Dendritic cell treated with granulocyte-macrophage colony-stimulating factor and Interleukin-4, amounts not matched to agents 40 ng/mL and 50 ng/mL, for 4 days (primary cell): ENCODE measurements at regions not wholly inside any gene's neighbourhood (a gene's known extent, or its start where the extent isn't known, plus 50 kb on each side); places are given as distances from the start of the nearest gene placed in this dataset.
"Not testable (repeated sequence)": the region's sequence is repeated elsewhere in the genome, so short reads cannot be mapped to it uniquely, and the experiment has no call there.

Experiments used
- H3K27ac Mint-ChIP-seq: one replicate; pipeline ENCODE4 v1.8.0; 2022; ENCODE audit warnings: mild to moderate bottlenecking, mixed read lengths
- H3K27me3 Mint-ChIP-seq: one replicate; pipeline ENCODE4 v1.8.0; 2022; ENCODE audit warnings: mild to moderate bottlenecking, mixed read lengths
- H3K36me3 Mint-ChIP-seq: one replicate; pipeline ENCODE4 v1.8.0; 2022; ENCODE audit warnings: low read depth, mixed read lengths
- H3K4me1 Mint-ChIP-seq: one replicate; pipeline ENCODE4 v1.8.0; 2022; ENCODE audit warnings: low read depth, mixed read lengths
- H3K4me3 Mint-ChIP-seq: one replicate; pipeline ENCODE4 v1.8.0; 2022; ENCODE audit warnings: mild to moderate bottlenecking, moderate library complexity, mixed read lengths
- H3K9me3 Mint-ChIP-seq: one replicate; pipeline ENCODE4 v1.8.0; 2022; ENCODE audit warnings: mixed read lengths
- intact Hi-C: fragments of 100-400 bp; cut with micrococcal nuclease; formaldehyde crosslinking; loops from one replicate; pipeline ENCODE4 v1.15.0; 2022

- H3K27ac Mint-ChIP-seq, H3K9me3 Mint-ChIP-seq, H3K4me3 Mint-ChIP-seq, intact Hi-C loops, H3K4me1 Mint-ChIP-seq, H3K27me3 Mint-ChIP-seq: not testable (repeated sequence)
- peaks cover 14% of the 10 kb centered on the region for H3K36me3 Mint-ChIP-seq
Observed at GRCh38 chr12:9295872-9296271, 87.7 kb upstream of the PZP start.

GRCh38 chr12:9294072-9294620 lies 86.0 kb upstream of the PZP start:
- H3K9me3 Mint-ChIP-seq, H3K4me1 Mint-ChIP-seq, intact Hi-C loops, H3K27me3 Mint-ChIP-seq, H3K4me3 Mint-ChIP-seq, H3K27ac Mint-ChIP-seq: not testable (repeated sequence)
- peaks cover 14% of the 10 kb centered on the region for H3K36me3 Mint-ChIP-seq

GRCh38 chr12:9293391-9293790 lies 85.2 kb upstream of the PZP start:
- intact Hi-C loops, H3K27me3 Mint-ChIP-seq, H3K4me1 Mint-ChIP-seq, H3K4me3 Mint-ChIP-seq, H3K9me3 Mint-ChIP-seq, H3K27ac Mint-ChIP-seq, H3K36me3 Mint-ChIP-seq: not testable (repeated sequence)

GRCh38 chr12:9289984-9290383 lies 81.8 kb upstream of the PZP start:
- H3K27ac Mint-ChIP-seq, intact Hi-C loops, H3K4me1 Mint-ChIP-seq: not testable (repeated sequence)

GRCh38 chr12:9284724-9285123 lies 76.5 kb upstream of the PZP start:
- H3K27me3 Mint-ChIP-seq, H3K27ac Mint-ChIP-seq, H3K36me3 Mint-ChIP-seq, H3K4me1 Mint-ChIP-seq, H3K9me3 Mint-ChIP-seq, intact Hi-C loops: not testable (repeated sequence)
- peak overlapping the region; percentile 89 for H3K4me3 Mint-ChIP-seq

More at GRCh38 chr12:9289984-9290383, 81.8 kb upstream of the PZP start:
- H3K36me3 Mint-ChIP-seq, H3K9me3 Mint-ChIP-seq, H3K27me3 Mint-ChIP-seq, H3K4me3 Mint-ChIP-seq: not testable (repeated sequence)

GRCh38 chr12:9284197-9284596 lies 76.0 kb upstream of the PZP start:
- H3K9me3 Mint-ChIP-seq, intact Hi-C loops, H3K36me3 Mint-ChIP-seq, H3K4me1 Mint-ChIP-seq, H3K27me3 Mint-ChIP-seq: not testable (repeated sequence)
- Mint-ChIP-seq H3K27ac (peak overlapping the region; percentile 89), H3K4me3 (peak overlapping the region; percentile 89)

- intact Hi-C loops, H3K27me3 Mint-ChIP-seq, H3K4me1 Mint-ChIP-seq, H3K9me3 Mint-ChIP-seq, H3K36me3 Mint-ChIP-seq: not testable (repeated sequence)
- H3K27ac Mint-ChIP-seq = peak overlapping the region; percentile 89
- peak overlapping the region; percentile 89 for H3K4me3 Mint-ChIP-seq
Observed at GRCh38 chr12:9283346-9284095, 75.3 kb upstream of the PZP start.

- no peak overlapping the region for H3K4me3 Mint-ChIP-seq
- no peak overlapping the region for H3K27ac Mint-ChIP-seq
- no peaks in the 10 kb centered on the region for H3K36me3 Mint-ChIP-seq
- intact Hi-C loops = no loop called here
- H3K4me1 Mint-ChIP-seq = peaks cover 10% of the 10 kb centered on the region
- H3K27me3 Mint-ChIP-seq = peaks cover 3% of the 10 kb centered on the region
- H3K9me3 Mint-ChIP-seq = no peaks in the 10 kb centered on the region
Observed at GRCh38 chr12:9276990-9277389, 68.8 kb upstream of the PZP start.

GRCh38 chr12:9273276-9273675 lies 65.1 kb upstream of the PZP start:
- Mint-ChIP-seq H3K36me3 (no peaks in the 10 kb centered on the region), H3K27me3 (peaks cover 5% of the 10 kb centered on the region), H3K4me1 (peaks cover 10% of the 10 kb centered on the region), H3K4me3 (no peak overlapping the region), H3K27ac (no peak overlapping the region), H3K9me3 (no peaks in the 10 kb centered on the region)
- intact Hi-C loops = no loop called here

GRCh38 chr12:9271875-9272274 lies 63.7 kb upstream of the PZP start:
- Mint-ChIP-seq H3K36me3 (no peaks in the 10 kb centered on the region), H3K9me3 (no peaks in the 10 kb centered on the region), H3K27ac (no peak overlapping the region), H3K4me1 (peaks cover 10% of the 10 kb centered on the region), H3K4me3 (no peak overlapping the region), H3K27me3 (peaks cover 5% of the 10 kb centered on the region)
- intact Hi-C loops = no loop called here

GRCh38 chr12:9264546-9264945 lies 56.4 kb upstream of the PZP start:
- intact Hi-C loops = no loop called here
- Mint-ChIP-seq H3K27ac (no peak overlapping the region), H3K4me1 (no peaks in the 10 kb centered on the region), H3K36me3 (no peaks in the 10 kb centered on the region), H3K27me3 (peaks cover 7% of the 10 kb centered on the region), H3K4me3 (no peak overlapping the region), H3K9me3 (no peaks in the 10 kb centered on the region)

- Mint-ChIP-seq H3K27ac (no peak overlapping the region), H3K4me1 (no peaks in the 10 kb centered on the region), H3K36me3 (no peaks in the 10 kb centered on the region), H3K27me3 (peaks cover 6% of the 10 kb centered on the region), H3K4me3 (no peak overlapping the region), H3K9me3 (no peaks in the 10 kb centered on the region)
- intact Hi-C loops = no loop called here
Observed at GRCh38 chr12:9260931-9261330, 52.7 kb upstream of the PZP start.

- Mint-ChIP-seq H3K9me3 (no peaks in the 10 kb centered on the region), H3K4me3 (no peak overlapping the region), H3K36me3 (no peaks in the 10 kb centered on the region), H3K27ac (no peak overlapping the region), H3K27me3 (peaks cover 1% of the 10 kb centered on the region), H3K4me1 (no peaks in the 10 kb centered on the region)
- intact Hi-C loops = no loop called here
Observed at GRCh38 chr12:9258676-9259075, 50.5 kb upstream of the PZP start.
